GM18870 (cell line): ENCODE measurements at regions not wholly inside any gene's neighbourhood (a gene's known extent, or its start where the extent isn't known, plus 50 kb on each side); places are given as distances from the start of the nearest gene placed in this dataset.
"Not testable (repeated sequence)": the region's sequence is repeated elsewhere in the genome, so short reads cannot be mapped to it uniquely, and the experiment has no call there.

Source experiments
- ATAC-seq: cut with Tn5 transposase; IDR thresholded peaks from one replicate; pipeline ENCODE4 v1.9.1; 2021; ENCODE audit warnings: moderate library complexity; ENCODE audit not compliant: unreplicated experiment

DNA sequence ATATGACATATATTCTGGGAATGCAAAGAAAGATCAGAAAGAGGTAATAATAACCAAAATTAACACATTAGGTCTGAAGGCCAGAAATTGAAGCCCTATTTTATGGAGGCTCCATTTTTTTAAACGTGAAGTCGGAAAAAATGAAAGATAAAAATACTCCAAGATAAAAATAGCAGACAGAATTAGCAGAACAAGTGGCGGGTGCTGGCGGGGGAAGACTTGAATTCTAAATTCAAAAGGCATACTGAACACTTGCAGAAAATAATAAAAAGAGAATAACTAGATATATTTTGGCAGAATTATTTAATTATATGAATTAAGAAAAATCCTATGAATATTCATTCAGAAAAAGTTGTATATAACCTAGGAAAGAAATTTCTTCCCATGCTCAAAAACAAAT, 543.7 kb upstream of the ACO1 start:
- ATAC-seq, result no peak

DNA sequence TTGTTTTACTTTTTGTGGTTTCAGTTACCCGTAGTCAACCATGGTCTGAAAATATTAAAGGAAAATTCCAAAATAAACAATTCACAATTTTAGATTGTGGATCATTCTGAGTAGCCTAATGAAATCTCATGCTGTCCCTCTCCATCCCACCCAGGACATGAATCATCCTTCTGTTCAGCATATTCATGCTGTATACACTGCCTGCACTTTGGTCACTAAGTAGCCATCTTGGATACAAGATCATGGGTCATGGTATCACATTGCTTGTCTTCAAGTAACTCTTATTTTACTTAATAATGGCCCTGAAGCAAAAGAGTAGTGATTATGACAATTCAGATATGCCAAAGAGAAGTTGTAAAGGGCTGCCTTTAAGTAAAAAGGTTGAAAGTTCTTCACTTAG, 536.5 kb upstream of the ACO1 start:
- no peak for ATAC-seq

DNA sequence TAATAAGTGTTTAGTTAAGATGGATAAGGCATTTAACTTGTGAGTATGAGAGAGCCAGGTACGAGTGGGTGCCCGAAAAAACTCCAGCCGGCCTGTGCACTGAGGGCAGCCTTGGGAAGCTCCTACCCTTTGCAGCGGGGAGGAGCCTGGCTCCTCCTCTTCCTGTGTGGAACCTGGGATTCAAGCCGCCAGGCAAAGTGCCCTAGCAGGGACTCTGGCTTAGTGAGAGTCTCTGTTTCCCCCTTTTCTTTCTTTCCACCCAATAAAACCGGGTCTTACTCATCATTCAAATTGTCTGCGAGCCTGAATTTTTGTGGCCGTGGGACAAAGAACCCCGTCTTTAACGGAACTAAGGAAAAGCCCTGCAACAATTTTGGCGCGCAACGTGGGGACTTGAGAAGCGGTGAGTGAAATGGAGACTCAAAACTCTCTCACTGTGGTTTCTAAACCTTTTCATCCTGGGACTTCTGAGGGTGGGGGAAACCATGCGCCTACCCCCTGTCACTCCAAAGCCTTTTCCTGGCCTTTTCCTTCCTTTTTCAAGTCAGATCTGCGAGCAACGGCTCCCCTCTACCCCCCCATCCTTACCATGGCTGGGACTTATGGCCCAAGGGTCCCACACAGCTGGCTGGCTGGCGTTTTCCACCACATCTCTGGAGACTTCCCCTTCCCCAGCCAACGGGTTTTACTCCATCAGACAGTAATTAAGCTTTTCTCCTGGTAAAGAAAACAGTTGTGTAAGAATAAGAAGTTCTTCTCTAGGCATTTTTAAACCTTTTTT, 535.7 kb upstream of the ACO1 start:
- ATAC-seq, result no peak

DNA sequence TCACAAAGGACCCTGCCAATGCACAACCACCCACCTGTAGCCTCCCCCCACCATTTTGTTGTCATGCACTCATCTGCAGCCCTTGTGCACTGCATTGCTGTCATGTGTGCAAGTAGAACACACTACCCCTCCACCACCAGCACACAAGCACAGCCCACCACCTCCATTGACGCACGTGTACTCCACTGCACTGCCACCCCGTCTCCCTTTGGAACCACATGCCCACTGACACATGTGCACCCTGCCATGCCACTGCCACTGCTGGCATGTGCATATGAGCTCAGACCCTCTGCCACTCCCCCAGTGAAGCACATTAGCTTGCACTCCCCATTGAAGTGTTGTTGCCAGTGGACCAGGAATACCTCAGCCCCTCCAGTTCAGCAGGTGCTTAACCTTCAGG, 530.3 kb upstream of the ACO1 start:
- ATAC-seq, result no peak

GRCh38 chr9:31868830-31869229, 515.6 kb upstream of the ACO1 start:
- no peak for ATAC-seq

DNA sequence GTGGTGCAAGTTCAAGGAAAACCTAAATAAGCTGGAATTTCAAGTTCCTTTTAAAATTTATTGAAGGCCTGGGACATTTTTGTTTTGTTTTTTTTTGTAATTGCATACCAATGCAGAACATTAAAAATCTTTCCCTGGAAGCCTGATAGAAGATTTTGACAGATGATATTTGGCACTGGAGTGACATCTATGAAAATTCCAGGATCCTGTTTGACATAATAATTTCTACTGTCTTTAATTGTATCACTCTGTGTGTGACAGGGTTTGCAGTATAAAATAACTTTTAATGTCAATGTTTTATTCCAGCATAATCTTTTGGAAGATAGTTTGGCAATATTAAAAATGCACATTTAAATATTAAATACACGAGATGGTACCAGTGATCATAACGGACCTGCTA, 514.2 kb upstream of the ACO1 start:
- ATAC-seq, result no peak

- no peak for ATAC-seq
Observed at GRCh38 chr9:31873722-31874121, 510.7 kb upstream of the ACO1 start.

DNA sequence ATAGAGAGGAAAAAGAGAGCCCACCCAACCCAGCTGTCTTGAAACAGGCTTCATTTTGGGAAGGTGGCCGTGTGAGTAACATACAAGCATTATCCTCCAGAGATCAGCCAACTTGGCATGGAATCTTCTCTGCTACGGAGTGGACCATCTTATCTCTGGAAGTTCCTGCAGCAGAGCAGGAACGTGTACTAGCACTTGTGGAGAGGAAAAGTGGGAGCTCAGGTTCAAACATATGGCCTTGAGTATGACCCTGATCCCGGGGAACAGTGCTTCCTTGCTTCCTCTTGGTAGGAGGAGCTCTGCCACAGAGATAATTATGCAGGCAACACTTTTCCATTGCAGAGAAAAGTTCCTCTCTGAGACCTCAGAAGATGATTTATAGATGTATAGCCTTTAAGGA, 490.4 kb upstream of the ACO1 start:
- ATAC-seq, result no peak

GRCh38 chr9:31908158-31908890, 476.1 kb upstream of the ACO1 start:
- ATAC-seq, result peak; percentile 86

- no peak for ATAC-seq
Observed at GRCh38 chr9:31908891-31909480, 475.5 kb upstream of the ACO1 start.

- no peak for ATAC-seq
Observed at GRCh38 chr9:31912636-31913035, 471.8 kb upstream of the ACO1 start.

DNA sequence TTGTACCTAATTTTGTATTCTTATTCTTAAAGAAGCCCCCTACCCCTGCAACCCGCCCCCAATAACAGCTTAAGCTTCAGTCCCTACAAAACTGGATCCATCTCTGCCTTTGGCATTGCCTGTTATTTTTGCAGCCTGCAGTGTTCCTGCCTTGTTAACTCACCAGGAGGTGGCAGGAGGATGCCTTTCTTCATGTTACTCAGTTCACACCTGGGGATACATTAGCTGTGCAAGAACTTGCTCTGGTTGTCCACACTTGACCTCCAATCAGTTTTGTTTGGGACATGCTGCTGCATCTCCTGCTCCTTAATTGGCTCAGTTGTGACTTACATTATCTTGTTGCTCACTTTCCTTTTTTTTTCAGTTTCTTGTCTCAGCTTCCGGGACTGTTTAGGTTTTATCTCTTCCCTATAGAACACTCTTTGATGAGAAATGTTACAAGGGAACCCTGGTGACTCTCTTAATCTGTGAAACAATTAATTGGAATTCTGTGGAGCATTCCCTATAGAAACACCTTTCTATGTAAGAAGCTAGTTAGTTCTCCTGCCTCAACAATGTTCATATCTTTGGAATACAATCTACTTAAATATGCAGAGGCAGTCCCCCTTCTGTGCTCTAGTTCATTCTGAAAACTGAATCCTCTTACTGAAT, 467.7 kb upstream of the ACO1 start:
- no peak for ATAC-seq

DNA sequence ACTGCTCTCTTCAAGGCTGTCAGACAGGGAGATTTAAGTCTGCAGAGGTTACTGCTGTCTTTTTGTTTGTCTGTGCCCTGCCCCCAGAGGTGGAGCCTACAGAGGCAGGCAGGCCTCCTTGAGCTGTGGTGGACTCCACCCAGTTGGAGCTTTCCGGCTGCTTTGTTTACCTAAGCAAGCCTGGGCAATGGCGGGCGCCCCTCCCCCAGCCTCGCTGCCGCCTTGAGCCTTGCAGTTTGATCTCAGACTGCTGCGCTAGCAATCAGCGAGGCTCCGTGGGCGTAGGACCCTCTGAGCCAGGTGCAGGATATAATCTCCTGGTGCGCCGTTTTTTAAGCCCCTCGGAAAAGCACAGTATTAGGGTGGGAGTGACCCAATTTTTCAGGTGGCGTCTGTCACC, 446.7 kb upstream of the ACO1 start:
- ATAC-seq, result not testable (repeated sequence)

DNA sequence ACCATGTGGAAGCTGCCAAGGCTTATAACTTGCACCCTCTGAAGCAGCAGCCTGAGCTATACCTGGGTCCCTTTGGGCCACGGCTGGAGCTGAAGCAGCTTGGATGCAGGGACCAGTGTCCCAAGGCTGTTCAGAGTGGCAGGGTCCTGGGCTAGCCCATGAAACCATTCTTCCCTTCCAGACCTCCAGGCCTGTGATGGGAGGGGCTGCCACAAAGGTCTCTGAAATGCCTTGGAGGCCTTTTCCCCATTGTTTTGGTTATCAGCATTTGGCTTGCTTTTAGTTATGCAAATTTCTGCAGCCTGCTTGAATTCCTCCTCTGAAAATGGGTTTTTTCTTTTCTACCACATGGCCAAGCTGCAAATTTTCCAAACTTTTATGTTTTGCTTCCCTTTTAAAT, 433.7 kb upstream of the ACO1 start:
- ATAC-seq, result no peak

- no peak for ATAC-seq
Observed at GRCh38 chr9:31958572-31958971, 425.9 kb upstream of the ACO1 start.

DNA sequence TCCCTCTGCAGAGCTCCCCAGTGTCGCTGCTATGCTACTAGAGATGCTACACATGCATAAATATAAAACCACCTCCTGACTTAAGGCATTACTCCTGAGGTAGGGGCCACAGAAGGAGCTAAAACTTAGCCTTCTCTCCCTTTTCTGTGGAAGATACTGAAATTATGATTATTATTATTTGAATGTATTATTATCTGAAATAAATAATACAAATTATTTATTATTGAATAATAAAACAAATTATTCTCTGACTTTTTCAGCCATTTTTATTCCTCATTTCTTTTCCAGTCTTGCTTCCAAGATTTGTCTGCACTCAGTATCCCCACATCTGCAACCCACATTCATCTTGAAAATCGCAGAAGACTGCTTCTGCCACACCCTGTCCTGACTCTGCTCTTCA, 414.9 kb upstream of the ACO1 start:
- ATAC-seq, result no peak

GRCh38 chr9:31983895-31984294, 400.5 kb upstream of the ACO1 start:
- no peak for ATAC-seq

DNA sequence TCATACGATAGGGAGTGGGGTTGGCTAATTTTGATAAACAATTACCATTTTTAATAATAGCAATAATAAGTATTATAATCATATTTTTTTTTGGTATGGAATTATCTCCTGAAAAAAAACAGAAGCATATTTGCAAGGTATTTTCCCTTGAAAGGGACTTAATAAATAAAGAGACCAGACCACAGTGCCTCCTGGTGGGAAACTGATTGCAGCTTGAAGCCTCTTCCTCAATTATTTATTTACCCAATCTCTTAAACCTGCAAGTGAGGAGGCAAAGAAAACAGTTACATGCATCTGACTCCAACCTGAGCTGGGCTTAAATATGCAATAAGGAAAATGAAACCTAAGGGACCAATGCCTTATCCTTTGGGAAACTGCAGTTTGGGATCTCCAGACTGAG, 388.1 kb upstream of the ACO1 start:
- no peak for ATAC-seq

- ATAC-seq, result no peak
Observed at GRCh38 chr9:32004431-32005076, 379.9 kb upstream of the ACO1 start.

DNA sequence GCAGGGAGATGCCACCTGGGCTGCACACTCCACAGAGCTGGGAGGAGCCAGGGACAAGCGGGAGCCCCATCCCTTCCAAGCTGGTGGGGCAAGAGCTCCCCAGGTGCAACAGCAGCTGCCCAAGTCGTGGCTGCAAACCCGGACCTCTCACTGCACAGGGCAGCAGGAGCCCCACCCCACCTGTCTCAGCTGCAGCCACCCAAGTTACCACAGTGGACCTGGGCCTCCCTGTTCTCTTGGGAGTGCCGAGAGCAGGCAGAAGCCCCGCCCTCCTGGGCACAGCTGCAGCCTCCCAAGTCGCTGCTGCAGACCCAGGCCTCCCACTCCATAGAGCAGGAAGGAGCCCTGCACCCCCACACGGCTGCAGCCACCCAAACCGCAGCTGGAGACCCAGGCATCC, 374.1 kb upstream of the ACO1 start:
- ATAC-seq, result no peak

DNA sequence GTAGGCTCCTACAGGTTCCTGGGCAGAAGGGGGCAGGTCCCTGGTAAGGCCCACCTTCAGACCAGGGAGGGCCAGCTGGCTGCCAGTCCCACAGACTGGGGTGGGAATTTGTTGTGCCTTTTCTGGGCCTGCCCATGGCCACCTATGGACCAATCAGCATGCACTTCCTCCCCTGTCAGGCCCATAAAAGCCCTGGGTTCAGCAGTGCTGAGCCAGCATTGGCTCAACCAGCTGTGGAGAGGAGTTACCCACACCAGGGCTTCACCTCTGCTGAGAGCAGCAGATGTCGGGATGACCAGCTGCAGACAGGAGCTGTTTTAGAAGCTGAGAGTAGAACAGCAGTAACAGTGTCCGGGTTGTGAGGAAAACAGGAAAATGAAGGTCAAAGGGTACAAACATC, 373.4 kb upstream of the ACO1 start:
- no peak for ATAC-seq
